ENCODE measurements at regions not wholly inside any gene's neighbourhood (a gene's known extent, or its start where the extent isn't known, plus 50 kb on each side); places are given as distances from the start of the nearest gene placed in this dataset.

GRCh38 chr7:22622116-22622785 lies 104.7 kb upstream of the IL6 start:
- no peak for DNase-seq

- no peak for DNase-seq
Observed at GRCh38 chr7:22618528-22618927, 108.5 kb upstream of the IL6 start.

DNA sequence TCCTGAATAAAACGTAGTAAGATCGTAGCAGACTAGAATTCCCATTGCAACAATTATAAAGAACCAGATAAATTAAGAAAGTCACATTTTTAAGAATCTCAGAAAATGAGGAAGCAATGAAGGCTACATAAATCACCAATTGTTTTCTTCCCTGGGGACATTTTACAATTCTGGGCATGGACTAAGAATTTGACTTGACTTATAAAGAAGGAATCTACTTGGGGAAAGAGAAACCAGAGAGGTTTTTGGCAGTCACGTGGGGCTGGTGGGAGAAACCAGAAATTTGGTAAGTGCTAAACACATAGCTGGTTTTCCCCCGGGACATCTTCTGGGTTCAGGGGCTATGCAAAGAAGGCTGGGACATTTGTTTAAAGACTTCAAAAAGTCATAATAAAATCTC lies 109.8 kb upstream of the IL6 start:
- no peak for DNase-seq

- DNase-seq = no peak
Observed at GRCh38 chr7:22613496-22613895, 113.5 kb upstream of the IL6 start.

GRCh38 chr7:22612776-22613175 lies 112.8 kb upstream of the STEAP1B start:
- DNase-seq = no peak

DNA sequence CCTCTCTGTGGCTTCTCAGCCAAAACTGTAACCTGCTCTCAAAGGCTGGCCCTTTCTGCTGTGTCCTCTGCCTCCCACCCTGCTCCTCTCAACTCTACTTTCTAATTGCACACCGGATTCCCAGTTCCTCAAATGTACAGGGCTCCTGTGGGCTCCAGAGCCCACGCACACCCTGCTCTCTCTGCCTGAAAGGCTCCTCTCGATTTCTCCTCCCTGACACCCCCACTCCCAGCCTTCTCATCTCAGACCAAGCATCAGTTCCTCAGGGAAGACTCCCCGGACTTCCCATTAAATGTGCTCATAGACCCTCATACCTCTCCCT lies 111.7 kb upstream of the STEAP1B start:
- no peak for DNase-seq

DNA sequence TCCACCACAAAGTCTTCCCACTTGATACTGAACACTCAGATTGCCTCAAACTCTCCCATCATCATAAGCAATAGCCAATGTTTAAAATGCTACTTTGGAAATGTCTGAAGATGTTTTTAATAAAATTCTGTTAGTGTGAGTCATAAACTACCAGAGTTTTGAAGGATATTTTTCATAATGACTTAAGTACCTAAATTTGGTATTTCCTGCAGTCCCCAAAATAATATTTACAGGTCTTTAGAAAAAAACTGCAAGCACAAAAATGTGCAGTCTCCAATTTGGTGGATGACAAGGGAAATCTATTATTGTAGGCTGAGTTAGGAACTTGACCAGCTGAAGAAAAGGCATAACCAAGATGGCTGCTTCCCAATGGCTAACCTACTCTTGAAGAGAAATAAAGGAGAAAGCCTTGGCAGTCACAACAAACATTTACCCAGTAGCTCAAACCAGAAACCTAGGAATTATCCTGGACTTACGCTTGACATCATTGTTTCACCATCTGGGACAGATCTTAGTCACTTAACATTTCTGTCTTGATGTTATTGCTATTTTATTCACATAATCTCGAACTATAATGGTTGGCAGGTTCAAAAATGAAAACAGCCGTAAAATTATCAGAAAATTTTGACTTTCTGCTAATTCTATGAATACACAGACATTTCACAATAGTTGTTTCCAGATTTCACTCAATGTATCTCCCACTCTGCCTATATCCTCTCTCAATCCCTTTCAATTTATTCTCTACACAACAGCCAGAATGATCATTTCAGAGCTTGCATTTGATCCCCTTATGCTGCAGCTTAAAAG lies 111.2 kb upstream of the STEAP1B start:
- DNase-seq = no peak

- no peak for DNase-seq
Observed at GRCh38 chr7:22610263-22610662, 110.3 kb upstream of the STEAP1B start.

- DNase-seq = no peak
Observed at GRCh38 chr7:22607180-22607579, 107.2 kb upstream of the STEAP1B start.

DNA sequence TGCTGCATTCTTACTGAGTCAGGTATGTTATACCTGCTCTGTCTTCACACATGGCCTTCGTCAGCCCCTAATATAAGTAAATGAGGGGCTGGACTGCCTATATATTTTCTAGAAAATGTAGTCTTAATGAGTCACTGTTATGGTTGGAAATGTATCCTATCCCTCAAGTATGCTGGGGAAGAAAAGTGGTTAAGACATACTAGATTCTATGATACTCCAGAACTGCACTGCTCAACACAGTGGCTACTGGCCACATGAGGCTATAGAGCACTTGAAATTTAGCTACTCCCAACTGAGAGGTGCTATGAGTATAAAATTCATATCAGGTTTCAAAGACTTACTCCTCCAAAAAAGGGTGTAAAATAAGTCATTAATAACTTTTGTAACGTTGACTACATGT lies 104.3 kb upstream of the STEAP1B start:
- DNase-seq = no peak

DNA sequence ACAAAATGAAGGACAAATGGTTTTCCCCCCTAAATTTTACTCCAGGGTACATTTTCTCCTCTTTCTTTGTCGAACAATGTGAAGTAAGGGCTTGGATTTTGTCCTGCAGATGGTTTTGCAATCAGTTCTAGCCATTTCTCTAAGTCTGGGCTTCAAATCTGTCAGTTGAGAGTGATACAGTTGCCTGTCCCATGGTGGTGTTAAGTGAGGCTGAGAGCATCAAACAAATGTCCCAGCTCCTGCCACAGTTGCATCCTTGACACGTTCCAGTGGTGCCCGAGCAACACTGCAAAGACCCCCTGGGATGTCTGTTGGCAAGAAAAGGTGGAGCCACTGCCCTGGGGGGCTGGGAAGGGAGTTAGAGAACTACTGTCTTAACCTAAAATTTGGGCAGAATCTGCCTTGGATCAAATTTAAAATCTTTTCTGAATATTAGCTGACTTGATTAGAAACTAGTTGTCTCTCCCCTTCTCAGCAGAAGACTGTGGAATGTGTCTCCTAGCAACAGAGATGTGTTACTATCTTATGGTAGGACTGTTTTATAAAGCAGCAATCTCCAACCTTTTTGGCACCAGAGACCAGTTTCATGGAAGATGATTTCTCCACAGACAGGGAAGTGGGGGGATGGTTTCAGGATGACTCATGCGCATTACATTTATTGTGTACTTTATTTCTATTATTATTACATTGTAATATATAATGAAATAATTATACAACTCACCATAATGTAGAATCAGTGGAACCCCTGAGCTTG lies 102.0 kb upstream of the STEAP1B start:
- DNase-seq = no peak

GRCh38 chr7:22601408-22601807 lies 101.4 kb upstream of the STEAP1B start:
- DNase-seq = no peak

GRCh38 chr7:22601003-22601402 lies 101.0 kb upstream of the STEAP1B start:
- no peak for DNase-seq

DNA sequence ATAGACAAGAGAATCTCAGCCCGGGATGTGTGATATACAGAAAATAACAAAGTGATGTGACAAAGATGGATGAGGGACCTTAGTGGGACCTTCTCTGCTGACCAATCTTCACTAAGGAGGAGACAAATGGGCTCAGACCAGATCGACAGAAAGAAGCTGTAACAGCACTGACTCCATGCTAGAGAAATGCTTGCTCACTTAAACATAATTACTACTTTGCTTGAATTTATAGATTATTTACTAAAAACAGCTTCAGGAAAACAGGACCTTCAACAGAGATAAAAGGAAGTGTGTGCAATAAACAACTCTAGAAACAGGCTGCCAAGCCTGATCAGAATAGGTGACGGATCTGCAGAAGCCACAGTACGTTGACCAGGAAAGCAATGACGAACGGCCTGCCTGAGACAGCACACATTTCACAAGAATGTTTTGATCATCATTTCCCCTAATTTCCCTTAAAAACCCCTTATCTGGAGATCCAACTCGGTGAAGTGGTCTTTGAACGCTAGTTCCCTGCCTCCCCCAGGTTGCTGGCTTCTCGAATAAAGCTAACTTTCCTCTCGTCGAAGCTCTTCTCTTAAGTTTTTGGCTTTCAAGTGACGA lies 98.4 kb upstream of the STEAP1B start:
- DNase-seq = no peak

GRCh38 chr7:22597844-22598243 lies 97.9 kb upstream of the STEAP1B start:
- no peak for DNase-seq

DNA sequence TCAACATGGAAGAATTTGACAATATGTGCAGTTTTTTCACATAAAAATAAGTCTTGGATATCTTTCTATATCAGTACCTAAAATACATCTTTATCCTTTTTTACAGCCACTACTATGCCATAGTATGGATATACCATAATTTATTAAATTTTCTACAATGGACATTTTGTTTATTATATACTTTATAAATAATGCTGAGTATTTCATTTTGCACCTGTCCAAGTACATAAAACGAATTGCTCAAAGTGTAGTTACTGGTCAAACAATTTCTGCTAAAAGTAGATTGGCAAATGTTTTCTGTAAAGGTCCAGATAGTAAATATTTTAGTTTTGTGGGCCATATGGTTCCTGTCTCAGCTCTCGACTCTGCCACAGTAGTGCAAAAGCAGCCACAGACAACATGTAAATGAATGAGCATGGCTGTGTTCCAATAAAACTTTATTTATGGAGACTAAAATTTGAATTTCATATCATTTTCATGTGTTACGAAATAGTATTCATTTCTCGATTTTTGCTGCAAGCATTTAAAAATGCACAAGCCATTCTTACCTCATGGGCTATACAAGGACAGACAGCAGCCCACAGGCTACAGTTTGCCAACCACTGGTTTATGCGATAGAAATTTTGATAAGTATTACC lies 96.9 kb upstream of the STEAP1B start:
- no peak for DNase-seq

DNA sequence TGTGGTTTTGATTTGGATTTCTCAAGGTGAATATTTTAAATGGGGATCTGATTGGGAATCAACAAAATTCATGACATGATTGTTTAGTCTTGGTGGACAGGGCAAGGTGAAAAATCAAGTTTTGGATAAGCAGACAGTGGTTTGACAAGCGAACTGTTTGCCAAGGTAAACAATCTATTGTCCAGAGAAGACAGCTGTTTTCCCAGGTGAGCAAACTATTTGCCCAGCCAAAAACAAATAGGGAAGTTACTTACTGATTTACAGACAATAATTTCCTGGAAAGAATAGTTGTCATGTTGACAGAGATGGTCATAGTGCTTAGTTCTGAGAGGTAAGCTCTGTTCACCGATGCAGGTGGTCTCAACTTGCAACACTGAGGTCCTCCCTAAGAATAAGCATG lies 94.0 kb upstream of the STEAP1B start:
- no peak for DNase-seq

- DNase-seq = no peak
Observed at GRCh38 chr7:22591271-22591670, 91.3 kb upstream of the STEAP1B start.

DNA sequence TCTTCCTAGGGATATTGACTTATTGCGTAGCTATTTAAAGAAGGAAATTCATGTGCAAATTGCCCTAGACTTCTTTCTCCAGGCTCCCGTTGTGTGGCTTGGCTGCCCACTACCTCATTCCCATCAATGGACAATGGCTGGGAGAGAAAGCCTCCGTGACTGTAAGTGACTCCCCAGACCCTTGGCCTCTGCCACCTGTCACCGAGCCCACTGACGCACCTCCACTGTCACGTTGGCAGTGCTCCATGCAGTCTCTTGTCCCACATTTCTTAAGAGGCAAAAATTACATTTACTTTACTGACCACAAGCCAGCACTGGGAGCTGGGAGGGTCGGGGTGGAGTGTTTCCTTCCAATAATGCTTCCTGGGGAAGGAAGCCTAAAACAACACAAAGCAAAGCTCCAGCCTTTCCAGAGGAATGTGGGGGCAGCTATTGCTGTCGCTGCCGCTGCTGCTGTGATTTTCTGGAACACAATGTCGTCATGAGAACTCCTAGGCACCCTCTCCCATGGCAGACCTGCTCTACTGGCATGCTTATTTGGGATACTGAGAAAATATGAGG lies 89.7 kb upstream of the STEAP1B start:
- no peak for DNase-seq

DNA sequence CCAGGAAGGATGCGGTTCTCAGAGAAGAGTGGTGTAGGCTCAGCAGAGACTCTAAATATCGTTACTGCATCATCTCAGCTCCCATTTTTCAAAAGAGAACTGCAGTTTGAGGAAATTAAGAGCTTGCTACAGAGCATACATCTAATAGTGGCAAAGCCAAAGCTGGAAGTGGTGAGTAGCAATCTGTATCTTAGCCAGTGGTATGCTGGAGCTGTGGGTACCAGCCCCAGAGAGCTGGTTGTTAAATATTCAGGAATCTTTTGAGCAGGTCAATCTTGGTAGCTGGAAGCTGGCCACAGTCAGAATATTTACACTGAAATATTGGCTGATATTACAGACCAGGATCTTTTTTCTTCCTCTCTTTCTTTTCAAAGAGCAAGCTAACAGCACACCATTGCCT lies 88.4 kb upstream of the STEAP1B start:
- no peak for DNase-seq

GRCh38 chr7:22587322-22587721 lies 87.3 kb upstream of the STEAP1B start:
- DNase-seq = no peak

DNA sequence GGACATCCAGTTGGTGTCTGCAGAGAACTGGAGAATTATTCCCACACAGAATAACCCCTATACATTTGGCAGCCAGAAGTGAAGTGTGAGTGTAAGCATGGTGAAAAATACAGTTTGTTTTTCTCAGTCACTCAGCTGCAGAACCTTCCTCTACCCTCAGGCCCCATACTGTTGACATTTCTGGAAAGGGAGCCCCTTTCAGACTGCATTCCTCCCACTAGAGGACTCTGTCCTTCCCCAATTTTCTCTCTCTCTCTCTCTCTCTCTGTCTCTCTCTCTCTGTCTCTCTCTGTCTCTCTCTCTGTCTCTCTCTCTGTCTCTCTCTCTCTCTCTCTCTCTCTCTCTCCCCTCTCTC lies 86.8 kb upstream of the STEAP1B start:
- DNase-seq = no peak
